HUDEP-2 (cell line): ENCODE measurements at regions not wholly inside any gene's neighbourhood (a gene's known extent, or its start where the extent isn't known, plus 50 kb on each side); places are given as distances from the start of the nearest gene placed in this dataset.

Source experiments
- DNase-seq, 76 experiments: peaks; one replicate each; lab custom pipeline; 2025; ENCODE audit not compliant: unreplicated experiment in 76 of 76; lab: John Stamatoyannopoulos, UW

DNA sequence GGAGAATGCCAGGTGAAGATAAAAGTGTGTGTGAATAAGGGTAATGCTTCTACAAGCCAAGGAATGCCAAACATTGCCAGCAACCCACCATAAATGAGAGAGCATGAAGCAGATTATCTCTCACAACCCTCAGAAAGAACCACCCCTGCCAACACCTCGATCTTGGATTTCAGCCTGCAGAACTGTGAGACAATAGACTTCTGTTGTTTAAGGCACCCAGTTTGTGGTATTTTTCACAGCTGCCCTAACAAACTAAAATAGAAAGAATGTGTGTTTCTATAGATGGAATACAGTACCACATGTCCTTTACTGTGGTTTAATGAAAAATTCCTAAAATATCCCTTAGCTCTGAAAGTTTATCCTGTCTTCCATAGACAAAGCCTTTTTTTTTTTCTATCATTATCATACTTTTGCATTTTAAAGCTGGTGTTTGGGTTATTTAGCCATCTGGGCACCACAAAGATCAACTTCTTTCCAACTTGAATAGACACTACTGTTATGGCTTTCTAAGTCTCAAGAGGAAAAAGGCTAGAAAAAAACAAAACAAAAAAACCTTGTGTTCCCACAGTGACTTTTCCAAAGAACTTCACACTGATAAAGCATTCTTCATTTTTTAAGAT lies 505.6 kb downstream of the KCTD12 start:
- DNase-seq: no peak

DNA sequence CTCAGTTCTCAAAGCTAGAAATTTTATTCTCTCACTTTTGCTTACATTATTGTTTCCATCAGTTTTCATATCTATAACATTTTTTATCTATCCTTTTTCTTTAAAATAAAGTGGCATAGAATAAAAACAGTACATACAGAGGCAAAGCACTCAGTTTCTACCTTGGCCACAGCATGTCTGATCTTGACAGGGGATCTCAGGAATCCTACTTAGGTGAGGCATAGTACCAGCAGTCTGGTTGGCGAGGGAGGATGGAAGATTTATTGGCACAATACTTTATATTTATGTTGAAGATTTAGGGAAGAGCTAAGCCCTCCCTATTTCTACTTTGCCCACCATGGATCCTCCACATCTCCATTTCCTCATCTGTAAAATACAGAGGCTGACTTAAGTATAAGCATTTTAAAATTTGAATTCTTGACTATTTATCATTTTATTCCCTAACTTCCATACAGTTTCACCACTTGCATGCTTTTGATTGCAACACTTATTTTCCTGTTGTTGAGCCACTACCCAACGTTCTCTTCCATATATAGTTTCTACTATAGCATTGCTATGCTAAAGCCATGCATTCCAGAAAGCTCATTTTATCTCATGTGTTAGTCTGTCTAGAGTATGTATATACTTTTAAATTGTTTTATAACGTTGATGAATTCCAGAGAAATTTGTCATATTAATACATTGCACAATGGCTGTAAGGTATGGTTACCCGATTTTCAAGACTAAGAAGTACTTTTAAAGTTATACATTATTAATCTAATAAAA lies 506.7 kb downstream of the KCTD12 start:
- DNase-seq: no peak

DNA sequence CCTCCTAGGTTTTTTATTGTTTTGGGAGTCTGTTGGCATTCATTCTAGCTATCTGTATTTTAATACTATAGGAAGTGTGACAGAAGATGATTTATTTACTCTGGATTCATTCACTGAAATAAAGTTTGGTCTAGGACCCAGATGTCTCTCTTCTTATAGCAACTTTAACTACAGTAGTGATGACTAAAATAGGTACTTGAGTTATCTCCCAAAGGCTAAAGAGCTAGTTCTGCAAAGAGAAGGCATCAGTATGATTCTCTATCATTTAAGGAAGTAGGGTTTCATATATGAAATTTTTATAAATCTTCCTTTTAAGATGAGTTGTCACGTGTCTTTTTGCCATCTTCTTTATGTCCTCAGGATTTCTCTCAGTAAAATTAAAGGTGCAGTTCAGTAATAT lies 507.4 kb downstream of the KCTD12 start:
- no peak for DNase-seq

DNA sequence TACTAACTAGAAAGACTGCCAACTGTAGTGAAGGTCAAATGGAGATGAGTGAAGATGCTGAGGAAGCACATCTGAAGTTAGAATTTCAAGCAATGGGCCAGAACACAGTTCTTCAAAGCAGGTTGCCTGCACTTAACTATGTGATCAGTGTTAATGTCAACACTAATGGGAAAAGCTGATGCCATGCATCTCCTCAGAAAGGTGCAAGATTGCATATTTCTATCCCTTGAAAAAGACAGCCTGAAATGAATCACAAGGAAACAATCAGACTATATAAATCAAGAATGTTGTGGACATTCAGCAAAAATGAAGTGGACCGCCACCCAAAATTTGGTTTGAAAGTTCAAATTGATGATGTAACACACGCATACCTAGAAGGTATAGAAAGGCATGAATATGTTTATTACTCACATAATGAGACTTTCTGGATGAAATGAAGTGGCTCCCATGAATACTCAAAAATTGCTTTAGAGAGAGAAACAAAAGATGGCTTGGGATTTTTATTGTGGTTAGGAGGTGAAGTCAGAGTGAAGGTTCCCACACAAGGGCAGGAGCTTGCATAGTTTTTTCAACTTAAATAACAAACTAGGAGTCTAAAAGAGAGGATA lies 522.4 kb downstream of the KCTD12 start:
- no peak for DNase-seq

DNA sequence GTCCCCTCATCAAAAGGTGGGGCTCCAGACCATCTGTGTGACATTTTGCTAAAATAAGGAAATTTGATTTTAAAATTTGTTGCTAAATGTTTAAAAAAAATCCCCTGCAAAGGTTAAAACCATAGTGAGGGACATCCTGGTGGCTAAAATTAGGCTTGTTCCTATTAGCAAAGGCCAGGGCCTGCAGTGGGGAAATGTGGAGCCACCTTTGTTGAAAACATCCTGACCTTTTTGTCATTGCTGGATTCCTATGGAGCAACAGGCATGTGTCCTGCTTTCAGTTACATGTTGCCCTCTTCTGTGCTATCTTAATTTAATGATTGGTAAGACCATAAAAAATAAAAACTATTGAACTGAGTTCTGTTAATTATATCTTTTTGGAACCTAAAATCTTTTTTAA lies 524.3 kb downstream of the KCTD12 start:
- DNase-seq: no peak

DNA sequence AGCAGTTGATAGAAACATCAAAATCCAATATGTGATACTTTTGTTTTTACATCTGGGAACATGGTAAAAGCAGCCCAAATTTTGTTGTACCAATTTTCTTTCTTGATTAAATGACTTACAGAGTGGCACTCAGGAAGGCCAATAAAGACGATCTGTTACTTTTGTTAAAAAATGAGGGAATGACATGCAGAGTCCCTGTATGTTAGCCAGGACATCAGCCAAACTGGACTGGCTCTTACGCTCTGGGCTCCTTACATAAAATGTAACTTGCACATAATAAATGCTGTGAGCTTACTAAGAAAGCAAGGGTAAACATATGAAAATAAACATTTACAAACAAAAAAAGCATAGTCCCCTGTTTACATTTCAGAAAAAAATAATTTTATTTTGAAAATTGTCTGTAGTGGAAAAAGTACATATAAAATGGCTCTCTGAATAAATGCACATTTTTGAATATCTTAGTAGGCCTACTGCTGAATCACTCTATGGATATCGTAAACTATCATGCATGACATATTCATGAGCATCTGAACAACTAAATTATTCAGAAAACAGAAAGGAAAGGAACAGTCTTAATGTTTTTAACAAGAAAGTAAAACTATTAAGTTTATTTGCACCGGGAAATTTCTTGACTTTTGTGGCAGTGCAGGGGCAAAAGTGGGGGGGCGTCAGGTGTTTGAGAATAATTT lies 534.5 kb downstream of the KCTD12 start:
- no peak for DNase-seq

DNA sequence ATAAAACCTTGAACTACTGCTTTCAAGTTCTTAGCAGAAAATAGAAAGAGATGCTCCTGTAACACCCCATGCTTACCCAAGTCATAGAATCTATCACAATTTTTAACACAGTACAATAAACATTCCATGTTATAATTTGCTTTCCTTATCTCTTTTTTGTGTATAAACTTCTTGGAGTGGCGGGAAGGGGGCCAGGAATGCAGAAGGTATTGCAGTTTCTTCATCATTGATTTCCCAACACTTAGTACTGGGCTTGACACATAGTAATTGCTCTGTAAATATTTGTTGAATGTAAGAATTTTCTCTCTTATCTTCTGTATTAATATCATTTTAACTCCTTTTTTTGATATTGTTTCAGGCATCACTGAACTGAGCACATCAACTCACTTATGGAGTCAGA lies 535.8 kb downstream of the KCTD12 start:
- DNase-seq: no peak

DNA sequence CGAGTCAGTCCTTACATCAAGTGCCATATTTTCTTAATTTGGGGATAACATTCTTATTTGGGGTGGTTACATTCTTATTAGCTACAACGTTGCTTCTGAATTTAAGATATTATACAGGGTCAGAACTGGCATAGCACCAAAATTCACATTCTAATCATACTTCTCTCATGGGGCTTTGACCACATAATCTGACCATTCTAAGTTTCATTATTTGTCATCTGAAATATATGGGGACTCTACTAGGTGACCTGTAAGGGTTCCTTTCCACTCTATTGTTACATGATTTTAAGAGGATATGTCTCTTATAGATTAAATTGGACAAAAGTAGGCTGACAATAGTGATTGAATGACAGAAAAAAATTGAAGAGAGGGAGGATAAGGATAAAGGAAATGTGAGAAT lies 536.5 kb downstream of the KCTD12 start:
- DNase-seq: no peak

DNA sequence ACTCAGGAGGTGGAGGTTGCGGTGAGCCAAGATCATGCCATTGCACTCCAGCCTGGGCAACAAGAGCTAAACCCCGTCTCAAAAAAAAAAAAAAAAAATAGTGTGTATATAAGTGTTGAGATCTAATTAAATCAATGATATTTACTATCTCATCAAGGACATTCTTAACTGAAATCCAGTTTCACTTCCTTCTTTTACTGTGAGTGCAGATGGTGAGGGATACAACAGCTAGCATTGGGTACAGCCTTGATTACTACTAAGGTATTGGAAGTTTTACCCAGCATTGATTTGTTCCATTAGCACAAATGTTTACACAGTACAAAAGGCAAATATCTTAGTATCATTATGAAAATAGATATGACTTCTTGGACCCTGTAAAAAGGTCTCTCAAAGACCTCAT lies 546.6 kb downstream of the KCTD12 start:
- DNase-seq: no peak

DNA sequence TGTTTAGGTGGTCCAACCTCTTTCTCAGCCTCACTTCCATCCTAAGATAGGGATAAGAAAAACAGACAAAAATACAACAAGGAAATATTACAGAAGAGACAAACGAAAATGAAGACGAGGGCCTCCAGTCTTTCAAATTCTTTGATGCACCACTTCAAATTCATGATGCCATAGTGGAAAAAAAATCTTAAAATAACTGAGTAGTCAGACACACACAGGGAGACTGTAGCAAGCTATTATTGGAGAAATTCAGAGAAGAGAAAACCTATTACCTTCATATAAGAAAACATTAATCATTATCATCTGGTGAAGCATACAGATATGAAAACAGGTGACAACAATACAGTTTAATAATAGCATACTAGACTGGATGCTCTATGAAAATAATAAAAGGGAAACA lies 548.2 kb downstream of the KCTD12 start:
- no peak for DNase-seq

DNA sequence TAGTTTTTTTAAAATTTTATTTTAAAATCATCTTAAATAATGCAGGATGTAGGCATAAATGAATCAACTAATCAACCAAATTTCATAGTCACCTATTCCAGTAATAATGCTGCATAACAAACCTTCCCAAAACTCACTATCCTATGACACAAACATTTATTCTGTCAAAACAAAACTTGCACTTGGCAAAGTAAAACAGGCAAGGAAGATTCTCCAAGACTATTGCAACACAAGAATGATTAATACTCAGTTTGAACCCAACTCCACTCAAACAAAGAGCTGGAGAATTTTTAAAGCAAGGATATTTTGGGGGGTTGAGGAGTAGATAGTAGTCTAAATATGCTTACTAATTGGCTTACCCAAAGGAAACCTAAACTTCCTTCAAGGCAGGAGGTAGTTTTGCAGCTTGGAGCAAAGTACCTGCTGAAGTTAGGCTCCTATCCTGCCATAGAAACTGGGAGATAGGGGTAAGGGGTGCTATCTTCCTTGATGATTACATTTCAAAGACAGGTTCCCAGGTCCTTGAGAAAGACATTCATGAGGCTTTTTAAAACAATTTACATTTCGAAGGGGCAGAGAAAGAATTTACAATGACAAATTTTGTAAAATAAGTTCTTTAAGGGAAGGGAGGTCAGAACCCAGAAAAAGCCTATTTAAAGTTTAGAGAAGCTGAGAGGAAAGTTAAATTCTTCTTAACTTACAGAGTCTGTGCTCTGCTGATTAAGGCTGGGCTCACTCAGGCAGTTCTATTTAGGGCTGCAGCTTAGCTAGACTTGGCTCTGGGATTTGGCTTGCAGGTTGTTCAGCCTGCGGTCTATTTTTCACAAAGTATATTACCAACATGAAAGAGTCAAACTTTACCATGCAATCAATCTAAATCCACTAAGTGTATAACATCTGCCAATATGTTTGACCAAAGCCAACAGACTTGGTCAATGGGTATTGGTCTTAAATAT lies 549.0 kb downstream of the KCTD12 start:
- no peak for DNase-seq

DNA sequence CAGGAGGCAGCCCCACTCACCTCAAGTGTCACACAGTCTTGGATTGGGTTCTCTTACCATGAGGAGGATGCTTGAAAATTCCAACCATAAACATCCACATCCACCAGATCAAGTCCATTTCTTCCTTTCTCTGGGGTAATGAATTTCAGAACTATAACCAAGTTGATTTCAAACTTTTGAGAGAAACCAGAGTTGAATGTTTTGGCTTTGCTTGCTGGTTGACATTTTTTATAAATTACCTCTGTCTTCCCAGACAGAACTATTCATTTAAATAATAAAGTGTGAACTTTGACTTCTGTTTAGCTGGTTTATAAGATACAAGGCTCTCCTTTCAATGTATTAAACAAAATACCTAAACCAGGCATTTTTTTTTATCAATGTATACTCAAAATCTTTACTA lies 550.7 kb downstream of the KCTD12 start:
- no peak for DNase-seq

DNA sequence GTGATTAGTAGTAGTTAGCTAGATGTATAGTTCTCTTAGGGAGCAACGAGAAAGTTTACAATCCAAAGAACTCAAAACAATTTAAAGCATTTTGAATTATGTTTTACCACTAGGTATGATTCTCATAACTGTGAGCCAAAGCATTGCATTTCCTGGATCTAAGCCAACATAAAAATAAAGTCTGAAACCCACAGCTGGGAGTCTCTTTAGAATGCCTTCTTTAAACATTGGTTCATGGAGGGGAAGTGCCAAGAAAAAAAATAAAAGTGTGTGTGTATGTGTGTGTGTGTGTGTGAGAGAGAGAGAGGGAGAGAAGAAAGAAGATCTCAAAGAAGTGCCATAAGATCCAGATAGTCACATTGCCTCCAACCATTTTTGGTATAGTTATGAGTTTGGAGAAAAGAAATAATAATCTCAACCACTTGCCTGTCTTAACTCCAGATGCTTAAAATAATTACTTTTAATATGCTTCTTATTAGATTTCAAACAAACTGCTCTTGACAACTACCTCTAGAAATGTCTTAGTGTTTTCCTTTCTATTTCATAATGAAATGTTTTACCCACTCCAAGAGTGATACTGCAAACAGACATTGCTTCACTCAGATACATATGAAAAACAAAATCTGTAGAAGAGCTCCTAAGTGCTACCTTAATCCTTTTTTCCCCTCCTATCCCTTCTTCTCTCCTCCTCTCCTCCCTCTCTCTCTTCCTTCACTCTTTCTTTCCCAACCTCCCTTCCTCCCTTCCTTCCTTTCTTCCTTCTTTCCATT lies 554.1 kb downstream of the KCTD12 start:
- no peak for DNase-seq

DNA sequence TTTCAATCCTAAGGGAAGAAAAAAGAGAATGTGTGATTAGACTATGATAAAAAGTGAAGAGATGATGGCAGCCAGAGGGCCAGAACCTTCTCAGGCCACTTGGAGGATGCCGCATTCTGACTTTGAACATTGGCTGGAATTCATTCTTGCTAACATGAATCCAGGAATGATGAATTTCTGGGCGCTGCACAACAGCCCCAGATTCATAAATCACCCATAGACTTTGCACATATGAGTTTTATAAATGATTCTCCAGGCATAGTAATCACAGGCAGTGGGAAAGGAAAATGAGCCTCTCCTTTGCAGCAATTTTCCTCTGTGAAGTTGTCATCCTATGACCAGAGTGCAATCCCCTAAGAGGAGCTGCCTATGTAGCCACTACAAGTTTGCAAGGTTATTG lies 555.4 kb downstream of the KCTD12 start:
- DNase-seq: no peak

DNA sequence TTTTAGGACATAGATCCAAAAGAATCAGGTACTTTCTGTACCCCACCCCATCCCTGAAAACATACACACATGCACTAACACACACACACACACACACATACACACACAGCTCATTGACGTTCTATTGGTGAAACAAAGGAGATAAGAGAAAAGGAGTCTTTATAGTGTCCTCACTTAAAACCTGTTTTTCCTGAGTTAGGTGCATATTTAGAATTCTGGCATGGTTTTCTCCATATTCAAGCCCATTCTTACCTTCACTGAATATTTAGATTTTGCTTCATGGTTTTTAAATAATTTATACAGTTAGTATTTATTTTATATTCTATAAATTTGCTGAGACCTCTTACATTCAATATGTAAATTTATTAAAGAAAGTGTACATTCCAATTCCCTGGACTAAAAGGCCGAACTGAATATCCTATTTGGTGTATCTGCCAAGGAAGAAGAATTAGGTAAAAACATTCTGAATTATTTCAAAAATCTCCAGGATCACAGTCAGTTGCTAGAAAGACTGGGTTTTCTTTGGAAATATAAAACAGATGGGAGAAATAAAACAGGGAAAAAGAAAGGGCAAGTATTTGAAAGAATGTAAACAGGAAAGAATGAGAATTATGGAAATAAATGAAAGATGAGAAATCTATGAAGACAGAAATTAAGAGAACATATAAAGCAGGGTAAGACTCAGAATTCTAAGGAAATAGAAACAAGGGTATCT lies 556.2 kb downstream of the KCTD12 start:
- DNase-seq: no peak

DNA sequence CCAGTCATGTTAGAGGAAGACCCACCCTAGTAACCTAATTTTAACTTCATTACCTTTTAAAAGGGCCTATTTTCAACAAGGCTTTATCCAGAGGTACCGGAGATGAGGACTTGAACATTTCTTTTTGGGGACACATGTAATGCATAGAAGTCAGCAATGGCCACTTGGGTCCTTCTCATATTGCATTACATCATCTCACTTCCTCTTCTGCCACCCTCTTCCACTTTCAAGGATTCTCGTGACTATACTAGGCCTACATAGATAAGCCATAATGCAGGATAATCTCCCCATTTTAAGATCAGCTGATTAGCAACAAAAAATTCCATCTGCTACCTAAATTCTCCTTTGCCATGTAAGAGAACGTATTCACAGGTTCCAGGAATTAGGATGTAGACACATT lies 557.2 kb downstream of the KCTD12 start:
- no peak for DNase-seq

DNA sequence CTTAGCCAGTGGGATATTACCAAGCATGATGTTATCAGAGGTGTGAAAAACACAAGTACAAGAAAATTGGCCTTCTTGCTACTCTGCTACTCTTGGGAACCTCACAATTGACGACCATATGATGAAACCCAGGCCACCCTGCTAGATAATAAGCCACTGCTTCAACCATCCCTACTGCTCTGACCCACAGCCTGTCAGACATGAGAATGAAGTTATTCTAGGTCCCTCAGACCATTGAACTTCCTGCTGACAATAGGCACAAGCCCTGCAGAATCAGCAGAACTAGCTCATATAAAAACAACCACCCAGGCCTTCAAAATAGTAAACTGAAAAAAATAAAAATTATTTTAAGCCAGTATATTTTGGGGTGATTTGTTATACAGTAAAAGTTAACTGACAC lies 559.9 kb downstream of the KCTD12 start:
- no peak for DNase-seq

DNA sequence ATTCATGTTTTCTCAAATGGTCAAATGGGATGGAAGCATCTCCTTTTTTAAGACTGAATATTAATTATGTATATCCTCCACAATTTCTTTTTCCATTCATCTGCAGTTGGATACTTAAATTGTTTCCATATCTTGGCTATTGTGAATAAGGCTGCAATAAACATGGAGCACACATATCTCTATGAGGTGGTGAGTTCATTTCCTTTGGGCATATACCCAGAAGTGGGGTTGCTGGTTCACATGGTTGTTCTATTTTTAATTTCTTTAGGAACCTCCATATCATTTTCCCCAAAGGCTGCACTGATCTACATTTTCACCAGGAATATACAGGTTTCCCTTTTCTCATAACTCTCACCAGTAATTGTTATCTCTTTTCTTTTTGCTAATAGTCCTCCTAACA lies 566.3 kb downstream of the KCTD12 start:
- no peak for DNase-seq

DNA sequence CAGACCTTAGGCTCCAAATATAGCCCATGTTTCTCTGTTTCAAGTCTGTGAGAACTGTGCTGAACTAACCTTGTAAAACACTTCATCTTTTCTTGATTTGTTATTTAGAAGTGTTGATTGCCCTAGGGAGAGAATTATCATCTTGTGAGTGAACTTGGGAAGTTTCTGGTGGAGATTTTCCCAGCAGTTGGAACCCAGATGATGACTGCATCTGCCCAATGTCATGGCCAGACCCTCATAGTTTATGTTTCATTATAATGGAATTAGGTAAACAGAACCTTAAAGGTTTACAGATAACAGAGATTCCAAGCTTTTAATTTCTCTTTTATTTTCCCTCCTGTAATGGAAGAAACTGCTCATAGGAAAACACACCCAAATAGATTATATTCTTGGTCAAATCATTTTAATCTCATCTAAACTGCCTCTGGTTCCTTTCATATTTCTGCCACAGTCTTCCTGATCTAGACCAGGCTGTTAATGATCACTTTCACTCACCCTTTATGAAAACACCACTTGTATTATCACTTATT lies 569.1 kb downstream of the KCTD12 start:
- no peak for DNase-seq
